Smooth muscle cell of the brain vasculature (primary cell): ENCODE measurements at regions not wholly inside any gene's neighbourhood (a gene's known extent, or its start where the extent isn't known, plus 50 kb on each side); places are given as distances from the start of the nearest gene placed in this dataset.

Source experiments
- DNase-seq: peaks from one replicate; pipeline ENCODE4 v3.0.0-alpha.2; 2012; ENCODE audit warnings: low read depth, low spot score

DNA sequence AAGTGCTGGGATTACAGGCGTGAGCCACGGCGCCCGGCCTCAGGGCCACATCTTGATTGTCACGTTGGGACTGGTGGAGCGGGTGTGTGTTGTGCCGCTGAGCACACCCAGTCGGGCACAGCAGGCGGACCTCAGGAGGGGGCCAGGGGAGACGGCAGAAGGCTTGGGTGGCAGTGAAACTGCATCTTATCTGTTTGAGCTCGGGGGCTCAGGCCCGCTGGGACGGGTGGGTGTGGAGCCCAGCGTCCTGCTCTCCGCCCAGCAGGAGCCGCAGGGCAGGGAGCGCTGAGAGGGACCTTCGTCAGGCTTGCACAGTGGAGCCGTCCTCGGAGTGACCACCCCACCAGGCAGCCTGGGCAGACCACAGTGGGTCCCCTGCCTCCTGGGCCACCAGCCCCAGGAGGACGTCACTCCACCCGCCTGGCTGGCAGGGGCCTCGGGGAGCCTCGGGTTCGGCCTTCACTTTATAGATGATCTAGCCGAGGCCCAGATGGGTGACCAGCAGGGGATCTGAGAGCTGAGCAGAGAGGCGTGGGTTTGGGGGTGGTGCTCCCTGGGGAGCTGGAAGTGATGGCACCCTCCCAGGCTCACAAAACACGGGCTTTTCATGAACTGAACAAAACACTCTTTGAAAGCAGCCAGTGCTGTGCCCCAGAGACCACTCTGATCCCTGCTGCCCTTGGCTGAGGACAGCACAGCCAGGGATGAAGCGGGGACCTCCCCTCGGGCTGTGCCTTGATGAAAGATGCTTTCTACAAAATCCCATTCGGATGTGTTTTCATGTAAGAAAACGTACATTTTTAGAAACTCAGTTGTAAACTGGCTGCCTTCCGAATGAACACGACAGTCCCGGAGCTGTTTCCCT is 181.1 kb downstream of the SEC14L1 start:
- DNase-seq = no peak

DNA sequence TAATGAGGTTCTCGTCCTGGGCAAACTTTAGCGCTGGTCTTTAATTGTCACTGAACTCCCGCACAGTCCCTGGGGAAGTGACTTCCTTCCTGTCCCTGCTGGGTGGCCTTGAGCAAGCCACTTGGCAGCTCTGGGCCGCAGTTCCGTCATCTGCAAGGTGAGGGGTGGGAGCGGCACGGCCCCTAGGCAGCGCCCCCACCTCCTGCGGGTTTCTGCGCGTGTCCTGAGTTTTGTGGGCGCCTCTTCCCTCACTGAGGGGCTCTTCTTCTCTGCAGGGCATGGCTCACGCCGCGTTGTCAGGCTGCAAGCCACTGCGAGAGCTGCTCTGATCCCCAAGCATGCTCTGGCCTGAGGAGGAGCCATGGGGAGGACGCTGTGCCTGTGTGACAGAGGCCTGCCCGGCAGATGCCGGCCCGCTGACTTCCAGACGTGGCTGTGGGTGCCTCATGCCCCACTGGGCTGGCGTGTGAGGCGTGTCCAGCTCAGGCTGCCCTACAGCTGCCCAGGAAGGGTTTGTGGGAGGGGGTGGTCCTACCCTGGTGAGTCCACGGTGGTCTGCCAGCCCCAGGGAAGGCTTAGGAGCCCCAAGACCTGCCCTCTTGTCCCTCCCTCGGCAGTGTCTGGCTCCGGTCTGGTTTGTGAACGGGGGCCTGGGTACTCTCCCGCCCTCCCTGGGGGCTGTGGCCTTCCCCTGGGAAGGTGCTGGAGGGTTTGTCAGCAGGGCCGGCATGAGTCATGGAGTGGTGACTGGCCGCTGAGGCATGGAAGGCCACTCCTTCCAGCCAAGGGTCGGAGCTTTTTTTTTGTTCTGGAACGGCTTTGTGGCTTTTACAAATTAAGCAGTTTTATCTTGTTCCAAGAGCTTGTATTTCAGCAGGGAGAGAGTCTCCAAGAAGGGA is 182.0 kb downstream of the SEC14L1 start:
- peak; percentile 94 for DNase-seq

DNA sequence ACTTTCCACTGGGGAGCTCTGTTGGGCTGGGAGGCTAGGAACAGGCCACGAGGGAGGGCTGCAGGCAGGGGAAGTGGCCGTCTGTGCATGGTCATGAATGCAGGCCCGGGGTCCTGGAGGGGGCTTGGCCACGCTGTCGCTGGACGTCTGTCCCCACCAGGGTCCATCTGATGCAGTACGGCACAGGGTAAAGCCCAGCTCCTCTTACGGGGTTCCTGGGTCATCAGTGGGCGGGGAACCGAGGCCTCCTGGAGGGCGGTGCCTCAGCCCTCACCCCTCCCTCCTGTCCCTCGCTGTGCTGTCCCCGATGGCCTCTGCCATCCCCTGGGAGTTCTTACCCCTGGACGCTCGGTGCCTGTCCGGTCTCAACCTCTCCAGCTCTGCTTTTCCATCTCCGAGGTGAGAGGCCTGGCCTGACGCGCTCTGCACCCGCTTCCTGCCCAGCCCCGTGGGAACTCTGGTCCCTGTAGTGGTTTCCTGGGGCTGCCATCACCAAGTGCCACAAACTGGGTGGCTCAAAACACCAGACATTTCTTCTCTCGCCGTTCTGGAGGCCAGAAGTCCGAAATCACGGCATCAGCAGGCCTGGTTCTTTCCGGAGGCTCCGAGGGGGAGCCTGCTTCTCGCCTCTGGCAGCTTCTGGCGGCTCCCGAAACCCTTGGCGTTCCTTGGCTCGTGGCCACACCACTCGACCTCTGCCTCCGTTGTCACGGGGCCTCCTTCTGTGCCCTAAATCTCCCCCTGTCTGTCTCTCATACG is 182.8 kb downstream of the SEC14L1 start:
- DNase-seq = no peak

DNA sequence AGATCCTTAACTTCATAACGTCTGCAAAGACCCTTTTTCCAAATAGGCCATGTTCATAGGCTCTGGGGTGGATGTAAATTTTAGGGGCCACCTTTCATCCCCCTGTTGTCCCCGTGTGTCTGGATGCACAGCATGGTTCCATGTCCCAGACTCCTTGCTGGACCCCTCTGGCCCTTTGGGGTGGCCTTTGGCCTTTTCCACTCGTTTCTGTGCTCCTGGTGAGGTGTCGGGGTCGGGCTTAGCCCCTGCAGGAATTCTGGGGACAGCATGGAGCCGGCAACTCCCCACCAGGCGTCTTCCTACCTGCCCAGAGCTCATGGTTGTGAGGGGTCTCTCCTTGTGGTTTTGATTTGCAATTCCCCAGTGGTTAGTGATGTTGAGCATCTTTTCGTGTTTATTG is 183.5 kb downstream of the SEC14L1 start:
- no peak for DNase-seq

DNA sequence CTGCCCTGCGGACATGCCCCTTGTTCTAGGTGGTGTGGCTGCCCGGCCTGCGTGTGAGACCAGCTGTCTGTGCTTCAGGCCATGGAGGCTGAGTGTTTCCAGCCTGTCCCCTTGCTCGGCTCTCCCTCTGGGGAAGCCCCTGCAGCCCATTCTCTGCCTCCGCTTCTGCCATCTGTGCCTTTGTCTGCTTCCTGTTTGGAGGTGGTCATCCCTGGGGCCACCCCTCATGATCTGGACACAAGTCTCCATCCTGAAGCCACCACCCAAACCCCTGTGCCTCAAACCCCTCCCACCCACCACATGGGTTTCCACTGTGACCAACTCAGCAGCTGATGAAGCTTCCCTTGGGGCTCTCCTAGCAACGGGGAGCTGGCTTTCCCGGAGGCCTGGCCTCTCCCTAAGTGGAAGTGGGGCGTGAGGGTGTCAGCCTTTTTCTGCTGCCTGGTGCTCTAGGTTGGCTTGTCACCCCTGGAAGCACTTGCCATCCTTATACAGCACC is 184.9 kb downstream of the SEC14L1 start:
- no peak for DNase-seq

DNA sequence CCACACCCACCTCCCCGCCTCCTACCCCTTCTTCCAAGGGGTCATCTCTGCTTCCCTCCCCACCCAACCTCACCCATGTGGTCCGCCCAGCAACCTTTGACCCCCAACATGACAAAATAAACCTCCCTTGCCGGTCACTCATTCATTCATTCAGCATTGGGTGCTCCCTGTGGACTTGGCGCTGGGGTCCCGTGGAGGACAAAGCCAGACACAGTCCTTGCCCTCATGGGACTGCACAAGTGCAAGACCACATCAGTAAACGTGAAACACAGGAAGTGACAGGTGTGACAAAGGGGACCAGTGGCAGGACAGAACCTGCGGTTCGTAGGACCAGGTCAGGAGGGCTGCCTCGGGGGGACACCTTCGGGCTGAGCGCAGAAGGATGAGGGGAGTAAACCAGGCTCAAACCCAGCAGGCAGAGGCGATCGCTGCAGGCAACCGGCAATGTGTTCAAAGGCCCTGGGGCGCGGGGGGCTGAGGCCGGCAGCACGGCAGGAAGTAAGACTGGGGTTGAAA is 185.4 kb downstream of the SEC14L1 start:
- DNase-seq = no peak

DNA sequence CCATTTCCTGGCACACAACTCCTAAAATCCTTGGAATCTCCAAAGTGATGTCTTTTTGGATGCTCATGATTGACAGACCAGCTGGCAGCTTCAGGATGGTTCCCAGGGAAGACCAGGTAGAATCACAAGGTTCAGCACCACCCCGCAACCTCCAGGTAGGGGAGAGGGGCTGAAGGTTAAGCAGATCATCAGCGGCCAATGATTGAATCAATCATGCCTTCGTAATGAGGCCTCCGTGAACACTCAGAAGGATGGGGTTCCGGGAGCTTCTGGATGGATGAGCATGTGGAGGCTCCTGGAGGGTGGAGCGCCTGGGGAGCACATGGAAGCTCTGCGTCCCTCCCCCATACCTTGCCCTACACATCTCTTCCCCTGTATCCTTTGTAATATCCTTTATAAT is 185.9 kb downstream of the SEC14L1 start:
- DNase-seq = no peak

DNA sequence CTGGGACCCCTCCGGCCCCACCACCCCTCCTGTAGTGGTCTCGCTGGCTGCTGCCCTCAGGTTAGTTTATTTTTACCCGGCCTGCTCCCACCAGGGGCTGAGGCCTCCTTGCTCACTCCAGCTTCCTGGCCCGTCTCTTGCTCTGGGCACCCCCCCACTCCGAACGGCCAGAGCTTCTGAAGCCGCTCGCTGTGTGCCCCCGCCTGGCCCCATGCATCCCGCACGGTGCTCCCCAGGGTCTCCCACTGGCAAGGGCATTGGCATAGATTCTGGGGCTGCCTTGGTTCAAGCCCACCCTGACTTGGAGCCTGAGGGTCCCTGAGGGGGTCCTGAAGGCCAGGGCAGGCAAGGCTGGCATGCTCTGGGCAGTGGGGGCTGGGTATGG is 186.4 kb downstream of the SEC14L1 start:
- no peak for DNase-seq

DNA sequence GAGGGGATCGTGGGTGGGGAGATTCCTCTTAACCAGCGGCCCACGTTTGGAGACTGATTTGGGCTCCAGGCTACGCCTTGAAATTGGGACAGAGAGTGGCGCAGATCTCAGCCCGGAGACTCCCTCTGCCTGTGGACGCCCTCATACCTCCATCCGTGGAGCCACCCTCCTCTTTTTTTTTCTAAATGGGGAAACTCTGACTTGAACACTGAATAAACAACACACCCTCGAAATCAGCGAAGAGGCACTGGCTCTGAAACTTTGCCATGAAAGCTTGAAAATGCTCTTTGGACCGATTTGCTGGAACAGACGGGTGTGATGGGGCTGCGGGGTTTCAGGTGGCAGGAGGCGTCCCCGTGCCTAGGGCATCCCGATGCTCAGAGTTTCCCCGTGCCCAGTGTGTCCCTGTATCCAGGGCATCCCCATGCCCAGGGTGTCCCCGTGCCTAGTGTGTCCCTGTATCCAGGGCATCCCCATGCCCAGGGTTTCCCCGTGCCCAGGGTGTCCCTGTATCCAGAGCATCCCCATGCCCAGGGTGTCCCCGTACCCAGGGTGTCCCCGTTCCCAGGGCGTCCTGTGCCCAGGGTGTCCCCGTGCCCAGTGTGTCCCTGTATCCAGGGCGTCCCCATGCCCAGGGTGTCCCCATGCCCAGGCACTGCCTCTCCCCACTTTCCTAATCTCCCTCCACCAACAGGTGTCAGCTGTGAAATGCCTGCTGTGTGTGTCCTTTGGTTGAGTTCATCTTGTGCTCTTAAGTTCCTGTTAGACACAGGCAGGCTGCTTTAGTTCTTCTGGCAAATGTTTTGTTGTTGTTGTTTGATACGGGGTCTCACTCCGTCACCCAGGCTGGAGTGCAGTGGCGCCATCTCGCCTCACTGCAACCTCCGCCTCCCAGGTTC is 187.0 kb downstream of the SEC14L1 start:
- no peak for DNase-seq

DNA sequence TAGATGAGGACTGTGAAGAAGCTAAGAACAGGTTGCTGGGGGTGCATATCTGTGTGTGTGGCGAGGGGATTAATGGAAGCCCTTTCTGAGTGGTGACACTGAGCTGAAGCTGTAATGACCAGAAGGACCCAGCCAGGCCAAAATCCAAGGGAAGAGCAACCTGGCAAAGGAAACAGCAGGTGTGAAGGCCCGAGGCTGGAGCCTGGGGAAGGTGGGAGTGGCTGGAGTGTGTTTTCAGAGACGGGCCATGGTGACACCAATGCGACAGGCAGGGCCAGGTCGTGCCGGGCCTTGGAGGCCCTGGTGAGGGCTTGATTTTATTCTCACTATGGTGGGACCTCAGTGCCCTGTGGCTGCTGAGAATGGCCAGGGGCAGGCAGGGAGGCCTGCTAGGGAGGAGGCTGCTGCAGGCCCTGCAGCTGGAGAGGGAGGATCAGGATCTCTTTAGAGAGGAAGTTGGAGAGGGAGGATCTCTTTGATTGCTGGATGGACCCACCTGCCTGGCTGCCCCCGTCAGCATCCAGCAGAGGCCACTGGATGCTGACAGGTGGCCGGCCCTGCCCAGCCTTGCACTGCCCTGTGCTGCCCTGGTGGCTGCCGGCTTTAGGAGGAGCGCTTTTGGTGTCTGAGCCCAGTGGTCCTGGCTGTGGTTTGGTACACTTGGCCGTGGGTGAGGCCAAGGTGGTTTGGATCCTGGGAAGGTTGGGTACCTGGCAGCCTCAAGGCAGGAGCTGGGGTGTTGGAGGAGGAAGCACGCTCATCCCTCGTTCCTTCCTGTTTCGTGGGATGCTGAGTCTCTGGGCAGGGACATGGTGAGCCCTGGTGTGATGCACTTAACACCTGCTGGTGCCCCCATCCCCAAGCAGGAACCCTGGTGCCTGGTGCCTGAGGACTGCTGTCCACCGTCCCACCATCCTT is 188.3 kb downstream of the SEC14L1 start:
- DNase-seq = no peak

DNA sequence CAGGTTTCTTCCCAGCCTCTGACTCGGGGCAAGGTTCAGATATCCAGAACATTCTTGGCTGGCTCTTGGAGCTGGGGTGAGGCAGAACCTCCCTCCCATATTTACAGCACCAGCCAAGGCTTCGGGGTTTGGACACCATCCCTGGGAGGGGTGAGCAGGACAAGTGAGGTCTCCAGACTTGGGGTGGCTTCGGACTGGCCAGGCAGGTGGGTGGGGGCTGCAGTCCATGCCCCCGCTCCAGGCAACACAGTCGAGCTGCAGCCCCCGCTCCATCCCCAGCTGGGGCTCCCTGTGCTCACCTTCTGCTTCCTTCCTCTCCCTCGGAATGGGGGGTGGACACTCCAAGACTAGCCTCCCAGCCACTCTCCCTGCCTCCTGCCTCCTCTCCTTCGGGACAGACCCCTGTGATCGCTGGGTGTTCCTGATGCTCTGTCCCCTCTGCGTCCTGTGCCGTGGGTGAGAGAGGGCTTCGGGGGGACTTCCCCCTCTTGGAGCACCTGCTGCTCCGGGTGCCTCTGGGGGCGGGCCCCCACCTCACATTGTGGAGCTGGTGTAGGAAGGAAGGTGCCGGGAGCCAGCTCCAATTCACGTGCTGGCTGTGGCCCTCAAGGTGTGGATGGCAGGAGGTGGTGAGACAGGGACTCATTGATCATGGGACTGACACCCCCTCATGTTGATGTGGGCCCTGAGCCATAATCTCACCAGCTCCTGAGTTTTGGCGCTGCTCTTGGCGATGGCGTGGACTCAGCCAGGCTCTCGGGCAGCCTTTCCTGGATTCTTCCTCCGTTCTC is 189.2 kb downstream of the SEC14L1 start:
- no peak for DNase-seq

DNA sequence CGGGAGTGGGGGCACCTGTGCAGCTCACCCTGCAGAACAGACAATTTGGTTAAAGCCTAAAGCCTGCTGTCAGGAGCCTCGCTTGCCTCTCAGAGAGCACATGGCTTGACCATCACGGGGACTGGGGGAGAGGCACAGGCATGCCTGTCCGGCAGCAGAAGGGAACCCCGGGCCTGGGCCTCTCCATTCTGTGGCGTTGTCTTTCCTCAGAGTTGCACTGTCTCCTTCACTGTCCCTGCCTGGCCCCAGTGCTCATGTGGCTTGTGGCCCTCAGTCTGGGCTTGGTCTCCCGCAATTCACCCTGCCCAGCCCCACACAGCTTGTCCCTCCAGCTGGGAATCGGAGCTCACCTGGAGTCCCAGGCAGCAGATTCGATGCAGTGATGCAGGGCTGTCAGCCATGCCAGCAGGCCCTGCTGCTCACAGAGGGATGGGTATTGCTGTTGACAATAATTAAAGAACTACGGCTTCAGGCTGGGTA is 189.9 kb downstream of the SEC14L1 start:
- no peak for DNase-seq

DNA sequence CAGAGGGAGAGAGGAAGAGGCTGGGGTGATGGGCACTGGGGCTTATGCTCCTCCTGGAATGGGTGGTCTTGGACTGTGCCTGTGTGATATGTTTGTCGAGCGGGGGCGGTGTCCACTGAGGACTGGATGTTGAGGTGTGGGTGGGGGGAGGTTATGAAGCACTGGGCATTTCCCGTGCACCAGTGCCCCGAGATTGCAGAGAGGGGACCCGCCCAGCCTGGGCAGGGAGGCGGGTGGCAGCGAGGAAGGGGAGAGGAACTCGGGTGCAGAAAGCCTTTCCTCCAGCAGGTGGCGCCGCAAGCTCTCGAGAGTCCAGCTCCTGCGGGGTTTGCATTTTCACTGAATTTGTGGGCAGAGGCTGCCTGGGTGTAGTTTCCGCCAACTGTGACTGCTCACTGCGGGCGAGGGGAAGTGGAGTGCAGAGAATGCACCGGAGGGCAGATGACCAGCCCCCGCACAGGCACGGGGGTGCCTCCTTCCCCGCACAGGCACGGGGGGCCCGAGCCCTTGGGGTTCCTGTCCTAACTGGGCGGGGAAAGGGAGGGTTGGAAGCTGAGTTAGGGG is 190.6 kb downstream of the SEC14L1 start:
- DNase-seq = no peak

DNA sequence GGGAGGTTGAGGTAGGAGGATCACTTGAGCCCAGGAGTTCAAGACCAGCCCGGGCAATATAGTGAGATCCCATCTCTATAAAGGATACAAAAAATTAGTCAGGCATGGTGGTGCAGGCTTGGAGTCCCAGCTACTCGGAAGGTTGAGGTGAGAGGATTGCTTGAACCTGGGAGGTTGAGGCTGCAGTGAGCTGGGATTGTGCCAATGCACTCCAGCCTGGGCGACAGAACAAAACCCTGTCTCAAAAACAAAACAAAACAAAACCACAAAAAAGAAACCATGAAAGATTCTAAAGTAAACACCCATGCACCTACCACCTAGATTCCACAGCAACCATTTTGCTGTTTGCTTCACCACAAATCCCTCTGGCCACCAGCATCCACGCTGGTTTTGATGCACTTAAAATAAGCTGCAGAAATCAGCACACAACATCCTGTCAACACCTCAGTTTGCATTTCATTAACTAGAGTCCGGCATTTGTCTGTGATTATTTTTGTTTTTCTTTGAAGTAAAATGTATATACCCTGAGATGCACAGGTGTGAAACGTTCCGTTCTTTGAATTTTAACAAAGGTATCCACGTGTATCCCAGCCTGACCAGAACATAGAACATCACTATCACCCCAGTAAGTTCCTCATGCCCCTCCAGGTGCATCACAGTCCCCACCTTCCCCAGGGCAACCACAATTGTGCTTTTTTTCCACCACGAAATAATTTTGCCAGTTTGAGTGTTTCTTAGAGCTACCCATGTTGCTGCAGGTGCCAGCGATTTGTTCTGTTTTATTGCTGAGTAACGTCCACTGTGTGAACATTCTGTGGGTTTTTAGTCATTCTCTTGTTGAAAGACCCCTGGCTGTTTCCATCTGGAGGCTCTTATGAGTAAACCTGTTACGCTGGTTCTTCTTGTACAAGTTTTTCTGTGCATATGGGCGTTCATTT is 191.5 kb downstream of the SEC14L1 start:
- DNase-seq = no peak

DNA sequence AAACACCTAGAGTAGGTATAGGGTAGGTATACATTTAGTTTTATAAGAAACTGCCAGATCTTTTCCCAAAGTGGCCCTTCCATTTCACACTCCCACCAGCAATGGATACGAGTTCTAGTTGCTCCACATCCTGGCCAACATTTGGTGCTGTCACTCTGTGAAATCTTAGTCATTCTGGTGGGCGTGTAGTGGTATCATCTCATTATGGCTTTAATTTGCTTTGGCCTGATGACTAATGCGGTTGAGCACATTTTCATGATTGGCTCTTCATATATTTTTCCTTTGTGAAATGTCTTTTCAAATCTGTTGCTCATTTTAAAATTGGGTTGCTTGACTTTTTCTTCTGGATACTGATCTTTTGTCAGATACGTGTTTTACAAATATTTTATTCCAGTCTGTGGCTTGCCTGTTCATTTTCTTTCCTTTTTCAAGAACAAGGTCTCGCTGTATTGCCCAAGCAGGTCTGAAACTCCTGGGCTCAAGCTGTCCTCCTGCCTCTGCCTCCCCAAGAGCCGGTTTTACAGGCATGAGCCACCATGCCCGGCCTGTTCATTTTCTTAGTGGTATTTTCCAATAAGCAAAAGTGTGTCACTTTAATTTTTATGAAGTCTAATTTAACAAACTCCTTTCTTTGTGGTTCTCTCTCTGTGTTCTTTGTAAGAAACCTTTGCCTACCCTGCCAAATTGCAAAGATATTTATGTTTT is 192.4 kb downstream of the SEC14L1 start:
- no peak for DNase-seq

DNA sequence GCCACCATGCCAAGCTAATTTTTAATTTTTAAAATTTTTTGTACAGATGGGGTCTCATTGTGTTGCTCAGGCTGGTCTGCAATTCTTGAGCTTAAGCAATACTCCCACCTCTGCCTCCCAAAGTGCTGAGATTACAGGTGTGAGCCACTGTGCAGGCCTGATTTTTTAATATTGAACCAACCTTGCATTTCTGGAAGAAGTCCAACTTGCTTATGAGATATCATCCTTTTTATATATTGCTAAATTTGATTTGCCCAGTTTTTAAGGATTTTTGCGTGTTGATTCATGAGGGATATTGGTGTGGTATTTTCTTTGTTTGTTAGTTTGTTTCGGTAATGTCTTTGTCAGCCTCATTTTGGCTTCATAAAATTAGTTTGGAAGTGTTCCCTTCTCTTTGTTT is 196.4 kb downstream of the SEC14L1 start:
- no peak for DNase-seq
